PC-9 (cell line): ENCODE measurements at regions not wholly inside any gene's neighbourhood (a gene's known extent, or its start where the extent isn't known, plus 50 kb on each side); places are given as distances from the start of the nearest gene placed in this dataset.

ENCODE experiments used
- BruUV-seq: library from RNA; stranded (reverse); fragments of 400-500 nt; replicated peaks from 2 replicates; lab custom pipeline; 2021; lab: Mats Ljungman, UMichigan
- CTCF ChIA-PET: fragments of 300-600 bp; sonication (Branson Sonifier 250); formaldehyde crosslinking; loops from one replicate; lab custom pipeline; 2022; ENCODE audit warnings: antibody characterized with exemption; lab: Charles Lee
- POLR2A ChIA-PET: fragments of 300-600 bp; sonication (Branson Sonifier 250); formaldehyde crosslinking; loops from one replicate; lab custom pipeline; 2022; ENCODE audit warnings: antibody characterized with exemption; ENCODE audit not compliant: unreplicated experiment; lab: Charles Lee
- DNase-seq, 2 experiments: peaks; one replicate each; pipeline versions ENCODE4 v3.0.0 to v3.0.0-alpha.2; 2015 to 2022; ENCODE audit warnings: mixed read lengths in 1 of 2
- H2AFZ ChIP-seq: fragments of 200-600 bp; sonication (generic); 2 replicates; pipeline ENCODE4 v1.8.1; 2017; ENCODE audit warnings: antibody characterized with exemption
- H3F3A ChIP-seq: fragments of 200-600 bp; sonication (generic); 2 replicates; pipeline ENCODE4 v1.8.1; 2017; ENCODE audit warnings: antibody characterized with exemption, mild to moderate bottlenecking, low read depth; ENCODE audit not compliant: insufficient read depth
- H3K27ac ChIP-seq: fragments of 200-600 bp; sonication (generic); 2 replicates; pipeline ENCODE4 v1.6.1; 2016; ENCODE audit warnings: mixed run types
- H3K27me3 ChIP-seq: fragments of 200-600 bp; sonication (generic); 2 replicates; pipeline ENCODE4 v1.6.1; 2016; ENCODE audit warnings: low read depth, mixed run types; ENCODE audit not compliant: insufficient read depth
- H3K36me3 ChIP-seq: fragments of 200-600 bp; sonication (generic); 2 replicates; pipeline ENCODE4 v1.6.1; 2016; ENCODE audit warnings: low read depth, mixed run types
- H3K4me1 ChIP-seq: fragments of 200-600 bp; sonication (generic); replicated peaks from 2 replicates; pipeline ENCODE4 v1.6.1; 2016; ENCODE audit warnings: mixed run types; ENCODE audit not compliant: insufficient read depth
- H3K4me2 ChIP-seq: fragments of 200-600 bp; sonication (generic); 2 replicates; pipeline ENCODE4 v1.6.1; 2017; ENCODE audit warnings: mixed run types
- H3K4me3 ChIP-seq: fragments of 200-600 bp; sonication (generic); 2 replicates; pipeline ENCODE4 v1.6.1; 2016; ENCODE audit warnings: mixed run types
- H3K79me2 ChIP-seq: fragments of 200-600 bp; sonication (generic); 2 replicates; pipeline ENCODE4 v1.6.1; 2017; ENCODE audit warnings: low read depth, mixed run types
- H3K9me2 ChIP-seq: fragments of 200-600 bp; sonication (generic); 2 replicates; pipeline ENCODE4 v1.8.1; 2017; ENCODE audit warnings: mild to moderate bottlenecking; ENCODE audit not compliant: insufficient read depth
- H3K9me3 ChIP-seq: fragments of 200-600 bp; sonication (generic); 2 replicates; pipeline ENCODE4 v1.8.1; 2016; ENCODE audit warnings: low read depth; ENCODE audit not compliant: insufficient read depth
- H4K20me1 ChIP-seq: fragments of 200-600 bp; sonication (generic); 2 replicates; pipeline ENCODE4 v1.8.1; 2017; ENCODE audit not compliant: insufficient read depth
- EZH2 ChIP-seq: fragments of 200-600 bp; sonication (generic); IDR thresholded peaks from 2 replicates; pipeline ENCODE4 v1.8.0; 2017; ENCODE audit warnings: antibody characterized with exemption, low read depth
- intact Hi-C: fragments of 100-400 bp; cut with micrococcal nuclease; formaldehyde crosslinking; loops from one replicate; pipeline ENCODE4 v1.10.0; 2022; ENCODE audit not compliant: unreplicated experiment
- TF ChIP-seq, protein P1 (sequence below): fragments of 200-600 bp; sonication (generic); conservative IDR thresholded peaks from 2 replicates; pipeline ENCODE4 v1.6.1; 2017; ENCODE audit warnings: mixed run types, antibody characterized with exemption, mild to moderate bottlenecking, moderate library complexity

GRCh38 chr13:68940049-68940448 is 1167.6 kb upstream of the ATXN8OS start:
- H3K27ac ChIP-seq: no peak overlapping the region
- BruUV-seq: no TSS peak
- H2AFZ ChIP-seq: no peak overlapping the region
- no peak overlapping the region for H3K4me2 ChIP-seq
- no peaks in the 10 kb centered on the region for H3K9me2 ChIP-seq
- no peak for DNase-seq
- H3K4me3 ChIP-seq: no peak overlapping the region
- POLR2A ChIA-PET: interaction anchor here (0.6 kb wide), 1 partner anchor 1802 kb away, joined by 5 read pairs; no protein-coding TSS in a partner anchor
- H3K36me3 ChIP-seq: no peaks in the 10 kb centered on the region
- no peak for TF ChIP-seq EZH2
- TF ChIP-seq, protein P1, sequence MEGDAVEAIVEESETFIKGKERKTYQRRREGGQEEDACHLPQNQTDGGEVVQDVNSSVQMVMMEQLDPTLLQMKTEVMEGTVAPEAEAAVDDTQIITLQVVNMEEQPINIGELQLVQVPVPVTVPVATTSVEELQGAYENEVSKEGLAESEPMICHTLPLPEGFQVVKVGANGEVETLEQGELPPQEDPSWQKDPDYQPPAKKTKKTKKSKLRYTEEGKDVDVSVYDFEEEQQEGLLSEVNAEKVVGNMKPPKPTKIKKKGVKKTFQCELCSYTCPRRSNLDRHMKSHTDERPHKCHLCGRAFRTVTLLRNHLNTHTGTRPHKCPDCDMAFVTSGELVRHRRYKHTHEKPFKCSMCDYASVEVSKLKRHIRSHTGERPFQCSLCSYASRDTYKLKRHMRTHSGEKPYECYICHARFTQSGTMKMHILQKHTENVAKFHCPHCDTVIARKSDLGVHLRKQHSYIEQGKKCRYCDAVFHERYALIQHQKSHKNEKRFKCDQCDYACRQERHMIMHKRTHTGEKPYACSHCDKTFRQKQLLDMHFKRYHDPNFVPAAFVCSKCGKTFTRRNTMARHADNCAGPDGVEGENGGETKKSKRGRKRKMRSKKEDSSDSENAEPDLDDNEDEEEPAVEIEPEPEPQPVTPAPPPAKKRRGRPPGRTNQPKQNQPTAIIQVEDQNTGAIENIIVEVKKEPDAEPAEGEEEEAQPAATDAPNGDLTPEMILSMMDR: no peak
- H3F3A ChIP-seq: no peaks in the 10 kb centered on the region
- no peaks in the 10 kb centered on the region for H3K27me3 ChIP-seq
- H3K4me1 ChIP-seq: no peaks in the 10 kb centered on the region
- intact Hi-C loops: no loop called here
- CTCF ChIA-PET: no interaction called here
- no peaks in the 10 kb centered on the region for H3K9me3 ChIP-seq
- H3K79me2 ChIP-seq: no peaks in the 10 kb centered on the region
- no peaks in the 10 kb centered on the region for H4K20me1 ChIP-seq

DNA sequence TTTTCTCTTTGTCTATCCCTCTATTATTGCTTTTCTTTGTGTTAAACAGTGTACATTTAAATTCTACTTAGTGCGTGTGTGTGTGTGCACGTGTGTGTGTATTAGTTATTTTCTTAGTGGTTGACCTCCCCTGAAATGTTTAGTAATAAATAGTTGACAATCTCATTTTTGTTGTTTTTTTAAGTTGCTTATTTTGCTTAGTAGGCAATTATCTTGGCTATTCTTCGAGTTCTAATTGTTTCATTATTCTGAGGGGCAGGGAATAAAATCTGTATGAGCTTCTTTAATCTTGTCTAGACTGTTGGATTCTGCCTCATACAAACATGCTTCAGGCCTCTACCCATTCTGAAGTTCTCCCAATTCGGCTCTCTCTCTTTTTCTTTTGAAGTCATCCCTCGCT is 1169.0 kb upstream of the ATXN8OS start:
- no peaks in the 10 kb centered on the region for H3K9me2 ChIP-seq
- POLR2A ChIA-PET: no interaction called here
- H3K27me3 ChIP-seq: no peaks in the 10 kb centered on the region
- H3K27ac ChIP-seq: no peak overlapping the region
- no peak for TF ChIP-seq EZH2
- TF ChIP-seq, protein P1: no peak
- H3K4me3 ChIP-seq: no peak overlapping the region
- H4K20me1 ChIP-seq: no peaks in the 10 kb centered on the region
- H3K36me3 ChIP-seq: no peaks in the 10 kb centered on the region
- no peak overlapping the region for H3K4me2 ChIP-seq
- no peaks in the 10 kb centered on the region for H3F3A ChIP-seq
- no TSS peak for BruUV-seq
- H3K9me3 ChIP-seq: no peaks in the 10 kb centered on the region
- H3K79me2 ChIP-seq: no peaks in the 10 kb centered on the region
- intact Hi-C loops: no loop called here
- CTCF ChIA-PET: no interaction called here
- no peaks in the 10 kb centered on the region for H3K4me1 ChIP-seq
- no peak for DNase-seq
- no peak overlapping the region for H2AFZ ChIP-seq

DNA sequence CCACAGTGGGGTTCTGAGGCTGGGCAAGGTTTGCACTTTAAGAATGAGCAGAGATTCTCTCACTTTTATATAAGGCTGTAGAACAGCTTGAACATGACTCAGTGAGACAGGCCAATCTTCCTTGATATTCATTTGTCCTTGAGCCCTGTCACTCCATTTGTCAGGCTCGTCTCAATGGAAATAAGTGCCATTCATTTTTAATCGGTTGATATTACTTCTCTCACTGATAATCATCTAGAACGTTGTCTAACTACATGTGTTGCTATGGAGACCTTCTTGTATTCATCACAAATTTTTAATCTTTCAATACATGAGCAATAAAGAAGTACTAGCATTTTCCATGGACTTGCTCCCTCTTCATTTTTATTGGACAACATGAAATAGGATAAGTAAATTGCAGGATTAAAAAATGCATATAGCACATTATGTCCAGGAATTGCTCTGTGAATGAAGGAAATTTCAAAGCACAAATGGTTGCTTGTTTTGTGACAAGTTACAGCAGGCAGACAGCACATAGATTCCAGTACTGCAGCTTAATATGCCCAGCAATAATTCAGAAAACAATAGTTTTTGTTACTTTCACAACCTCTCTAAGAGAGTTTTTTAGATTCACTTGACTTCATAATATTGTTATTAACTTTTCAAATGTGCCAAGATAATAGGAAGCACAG is 1178.4 kb upstream of the ATXN8OS start:
- BruUV-seq: no TSS peak

More for the DNA sequence above, 1178.4 kb upstream of the ATXN8OS start:
- intact Hi-C loops: loop anchor here (5.0 kb wide), 1 partner anchor 393 kb away; no protein-coding TSS in a partner anchor
- Histone ChIP-seq H3K36me3 (no peaks in the 10 kb centered on the region), H3K27ac (no peak overlapping the region), H3F3A (no peaks in the 10 kb centered on the region), H3K79me2 (no peaks in the 10 kb centered on the region), H3K9me2 (no peaks in the 10 kb centered on the region), H2AFZ (0 out of 2 replicates have a peak overlapping the region, but pooled peaks have one; percentile 43), H3K27me3 (no peaks in the 10 kb centered on the region), H3K9me3 (no peaks in the 10 kb centered on the region), H4K20me1 (no peaks in the 10 kb centered on the region), H3K4me1 (no peaks in the 10 kb centered on the region), H3K4me2 (no peak overlapping the region), H3K4me3 (no peak overlapping the region)
- no peak for DNase-seq
- TF ChIP-seq EZH2: no peak
- TF ChIP-seq, protein P1: no peak
- ChIA-PET CTCF (no interaction called here), POLR2A (no interaction called here)
